ENCODE measurements at regions not wholly inside any gene's neighbourhood (a gene's known extent, or its start where the extent isn't known, plus 50 kb on each side); places are given as distances from the start of the nearest gene placed in this dataset.

GRCh38 chr14:99042381-99043266, 229.4 kb downstream of the BCL11B start:
- Histone ChIP-seq H3K4me1 (ENCODE audit: insufficient read depth, insufficient read length) (no peaks in the 10 kb centered on the region), H3K4me3 (ENCODE audit: insufficient read length, low read depth) (no peak overlapping the region), H3K9me3 (ENCODE audit: insufficient read depth, low read length) (no peaks in the 10 kb centered on the region), H3K36me3 (ENCODE audit: insufficient read depth, insufficient read length, low read length) (no peaks in the 10 kb centered on the region), H3K27me3 (ENCODE audit: insufficient read depth, insufficient read length) (no peaks in the 10 kb centered on the region), H3K9ac (ENCODE audit: insufficient read length, low read depth) (no peak overlapping the region)
- no peak for TF ChIP-seq YY1 (IDR thresholded peaks at IDR 0.05; ENCODE audit: insufficient read depth, insufficient read length)
- no peak for TF ChIP-seq SUZ12 (IDR thresholded peaks at IDR 0.05; ENCODE audit: extremely low read depth, insufficient read depth, insufficient read length)
- no peak for TF ChIP-seq ZNF274 (IDR thresholded peaks at IDR 0.05; ENCODE audit: low read depth, low read length)
- DNase-seq (ENCODE audit: low read depth, low spot score): no peak

DNA sequence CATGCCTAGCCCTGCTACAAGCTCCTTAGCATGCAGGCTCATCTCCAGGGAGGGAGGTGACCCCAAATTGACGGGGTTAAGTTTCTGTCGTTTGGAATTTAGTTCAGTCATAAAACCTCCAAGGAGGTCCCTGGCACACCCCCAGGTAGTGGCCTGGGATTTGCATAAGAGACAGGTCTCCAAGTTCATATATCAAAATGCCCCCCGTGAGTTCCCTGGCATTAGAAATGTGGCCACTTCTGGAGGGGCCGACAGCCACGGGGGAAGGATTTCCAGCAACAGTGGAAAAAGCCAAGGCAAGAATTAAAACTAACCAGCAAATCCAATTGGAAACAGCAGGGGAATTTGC, 228.8 kb downstream of the BCL11B start:
- H3K9ac ChIP-seq (ENCODE audit: insufficient read length, low read depth): no peak overlapping the region
- H3K36me3 ChIP-seq (ENCODE audit: insufficient read depth, insufficient read length, low read length): no peaks in the 10 kb centered on the region
- no peaks in the 10 kb centered on the region for H3K9me3 ChIP-seq (ENCODE audit: insufficient read depth, low read length)
- H3K4me3 ChIP-seq (ENCODE audit: insufficient read length, low read depth): no peak overlapping the region
- no peaks in the 10 kb centered on the region for H3K27me3 ChIP-seq (ENCODE audit: insufficient read depth, insufficient read length)
- no peaks in the 10 kb centered on the region for H3K4me1 ChIP-seq (ENCODE audit: insufficient read depth, insufficient read length)
- TF ChIP-seq YY1 (IDR thresholded peaks at IDR 0.05; ENCODE audit: insufficient read depth, insufficient read length): no peak
- TF ChIP-seq ZNF274 (IDR thresholded peaks at IDR 0.05; ENCODE audit: low read depth, low read length): no peak
- TF ChIP-seq SUZ12 (IDR thresholded peaks at IDR 0.05; ENCODE audit: extremely low read depth, insufficient read depth, insufficient read length): no peak
- DNase-seq (ENCODE audit: low read depth, low spot score): no peak

GRCh38 chr14:99043756-99044155, 228.2 kb downstream of the BCL11B start:
- Histone ChIP-seq H3K9me3 (ENCODE audit: insufficient read depth, low read length) (no peaks in the 10 kb centered on the region), H3K27me3 (ENCODE audit: insufficient read depth, insufficient read length) (no peaks in the 10 kb centered on the region), H3K9ac (ENCODE audit: insufficient read length, low read depth) (no peak overlapping the region), H3K4me3 (ENCODE audit: insufficient read length, low read depth) (no peak overlapping the region), H3K36me3 (ENCODE audit: insufficient read depth, insufficient read length, low read length) (no peaks in the 10 kb centered on the region), H3K4me1 (ENCODE audit: insufficient read depth, insufficient read length) (no peaks in the 10 kb centered on the region)
- TF ChIP-seq SUZ12 (IDR thresholded peaks at IDR 0.05; ENCODE audit: extremely low read depth, insufficient read depth, insufficient read length) (no peak), YY1 (IDR thresholded peaks at IDR 0.05; ENCODE audit: insufficient read depth, insufficient read length) (no peak), ZNF274 (IDR thresholded peaks at IDR 0.05; ENCODE audit: low read depth, low read length) (no peak)
- no peak for DNase-seq (ENCODE audit: low read depth, low spot score)

DNA sequence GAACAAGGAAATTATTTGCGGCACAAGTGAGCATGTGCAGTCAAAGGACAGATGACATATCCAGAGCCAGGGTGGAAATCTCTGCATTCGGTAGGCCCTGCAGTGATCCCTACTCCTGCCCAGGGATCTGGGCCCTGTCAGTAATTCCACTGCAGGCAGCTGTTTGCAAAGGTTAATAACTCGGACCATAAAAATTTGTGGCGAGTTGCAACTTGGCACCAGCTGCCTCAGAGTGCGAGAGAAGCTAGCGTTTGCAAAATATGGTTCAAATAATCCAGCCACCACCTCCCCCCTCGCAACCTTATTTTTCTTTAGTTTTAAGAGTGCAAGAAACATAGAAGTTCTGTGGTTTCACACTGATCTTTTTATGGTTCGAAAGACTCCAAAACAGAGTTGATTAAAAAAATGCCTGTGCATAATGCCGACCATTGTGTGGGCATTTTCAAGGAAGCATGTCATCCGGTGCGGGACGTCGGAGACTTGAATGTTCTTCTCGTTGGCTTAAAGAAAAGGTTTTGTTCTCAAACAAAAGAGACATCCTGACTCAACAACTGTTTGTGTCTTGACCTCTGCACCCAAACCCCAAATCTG, 224.5 kb downstream of the BCL11B start:
- no peaks in the 10 kb centered on the region for H3K4me1 ChIP-seq (ENCODE audit: insufficient read depth, insufficient read length)
- H3K9ac ChIP-seq (ENCODE audit: insufficient read length, low read depth): no peak overlapping the region
- TF ChIP-seq SUZ12 (IDR thresholded peaks at IDR 0.05; ENCODE audit: extremely low read depth, insufficient read depth, insufficient read length): no peak
- TF ChIP-seq ZNF274 (IDR thresholded peaks at IDR 0.05; ENCODE audit: low read depth, low read length): no peak
- TF ChIP-seq YY1 (IDR thresholded peaks at IDR 0.05; ENCODE audit: insufficient read depth, insufficient read length): no peak
- H3K36me3 ChIP-seq (ENCODE audit: insufficient read depth, insufficient read length, low read length): no peaks in the 10 kb centered on the region
- no peak for DNase-seq (ENCODE audit: low read depth, low spot score)
- no peaks in the 10 kb centered on the region for H3K27me3 ChIP-seq (ENCODE audit: insufficient read depth, insufficient read length)
- H3K4me3 ChIP-seq (ENCODE audit: insufficient read length, low read depth): no peak overlapping the region
- H3K9me3 ChIP-seq (ENCODE audit: insufficient read depth, low read length): peaks cover 16% of the 10 kb centered on the region; the same call in 1 of the 2 replicates

DNA sequence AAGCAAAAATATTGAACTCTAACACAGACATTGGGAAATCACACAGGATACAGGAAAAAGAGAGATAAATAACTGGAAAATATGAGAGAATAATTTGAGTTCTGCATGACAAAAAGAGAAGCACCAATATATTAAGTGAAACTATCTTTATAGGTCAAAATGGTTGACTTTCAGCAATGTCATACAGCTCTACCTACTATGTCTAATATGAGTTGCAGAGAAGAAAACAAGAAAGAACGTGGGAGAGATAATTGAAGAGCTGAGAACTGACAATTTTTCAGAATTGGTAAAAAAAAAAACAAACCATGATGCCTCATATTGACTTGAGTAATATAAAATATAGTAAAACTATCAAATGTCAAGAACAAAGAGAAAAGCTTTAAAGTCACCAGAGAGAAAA, 221.7 kb downstream of the BCL11B start:
- TF ChIP-seq SUZ12 (IDR thresholded peaks at IDR 0.05; ENCODE audit: extremely low read depth, insufficient read depth, insufficient read length) (no peak), ZNF274 (IDR thresholded peaks at IDR 0.05; ENCODE audit: low read depth, low read length) (no peak), YY1 (IDR thresholded peaks at IDR 0.05; ENCODE audit: insufficient read depth, insufficient read length) (no peak)
- Histone ChIP-seq H3K9ac (ENCODE audit: insufficient read length, low read depth) (no peak overlapping the region), H3K27me3 (ENCODE audit: insufficient read depth, insufficient read length) (no peaks in the 10 kb centered on the region), H3K4me3 (ENCODE audit: insufficient read length, low read depth) (no peak overlapping the region), H3K4me1 (ENCODE audit: insufficient read depth, insufficient read length) (no peaks in the 10 kb centered on the region), H3K36me3 (ENCODE audit: insufficient read depth, insufficient read length, low read length) (no peaks in the 10 kb centered on the region), H3K9me3 (ENCODE audit: insufficient read depth, low read length) (peaks cover 17% of the 10 kb centered on the region; the same call in 1 of the 2 replicates)
- no peak for DNase-seq (ENCODE audit: low read depth, low spot score)

GRCh38 chr14:99052467-99052866, 219.5 kb downstream of the BCL11B start:
- H3K9ac ChIP-seq (ENCODE audit: insufficient read length, low read depth): no peak overlapping the region
- TF ChIP-seq ZNF274 (IDR thresholded peaks at IDR 0.05; ENCODE audit: low read depth, low read length) (no peak), YY1 (IDR thresholded peaks at IDR 0.05; ENCODE audit: insufficient read depth, insufficient read length) (no peak), SUZ12 (IDR thresholded peaks at IDR 0.05; ENCODE audit: extremely low read depth, insufficient read depth, insufficient read length) (no peak)
- no peak for DNase-seq (ENCODE audit: low read depth, low spot score)
- H3K4me3 ChIP-seq (ENCODE audit: insufficient read length, low read depth): no peak overlapping the region
- no peaks in the 10 kb centered on the region for H3K27me3 ChIP-seq (ENCODE audit: insufficient read depth, insufficient read length)
- no peaks in the 10 kb centered on the region for H3K36me3 ChIP-seq (ENCODE audit: insufficient read depth, insufficient read length, low read length)
- H3K9me3 ChIP-seq (ENCODE audit: insufficient read depth, low read length): peaks cover 17% of the 10 kb centered on the region; the same call in 1 of the 2 replicates
- no peaks in the 10 kb centered on the region for H3K4me1 ChIP-seq (ENCODE audit: insufficient read depth, insufficient read length)

GRCh38 chr14:99055019-99055418, 217.0 kb downstream of the BCL11B start:
- Histone ChIP-seq H3K36me3 (ENCODE audit: insufficient read depth, insufficient read length, low read length) (no peaks in the 10 kb centered on the region), H3K27me3 (ENCODE audit: insufficient read depth, insufficient read length) (no peaks in the 10 kb centered on the region), H3K9me3 (ENCODE audit: insufficient read depth, low read length) (peaks cover 17% of the 10 kb centered on the region; the same call in 1 of the 2 replicates), H3K9ac (ENCODE audit: insufficient read length, low read depth) (no peak overlapping the region), H3K4me1 (ENCODE audit: insufficient read depth, insufficient read length) (no peaks in the 10 kb centered on the region), H3K4me3 (ENCODE audit: insufficient read length, low read depth) (no peak overlapping the region)
- DNase-seq (ENCODE audit: low read depth, low spot score): no peak
- TF ChIP-seq SUZ12 (IDR thresholded peaks at IDR 0.05; ENCODE audit: extremely low read depth, insufficient read depth, insufficient read length): no peak
- no peak for TF ChIP-seq ZNF274 (IDR thresholded peaks at IDR 0.05; ENCODE audit: low read depth, low read length)
- TF ChIP-seq YY1 (IDR thresholded peaks at IDR 0.05; ENCODE audit: insufficient read depth, insufficient read length): no peak
